GM19239 (cell line): ENCODE measurements at regions not wholly inside any gene's neighbourhood (a gene's known extent, or its start where the extent isn't known, plus 50 kb on each side); places are given as distances from the start of the nearest gene placed in this dataset.
A peak's percentile ranks its signal among the peaks of the same experiment; 100 is the strongest.
"Not testable (repeated sequence)": the region's sequence is repeated elsewhere in the genome, so short reads cannot be mapped to it uniquely, and the experiment has no call there.

ENCODE experiments used
- DNase-seq: peaks from one replicate; pipeline ENCODE4 v3.0.0; 2011; ENCODE audit warnings: low spot score; ENCODE audit not compliant: insufficient read length
- FAIRE-seq: peaks from 2 replicates; lab custom pipeline; 2011; peaks lifted over from hg19 to GRCh38; lab: Jason Lieb, UNC

- FAIRE-seq (no peak), DNase-seq (no peak)
Measured at GRCh38 chr5:115469904-115470516, 74.6 kb downstream of the FEM1C start.

GRCh38 chr5:115467628-115468027, 76.9 kb downstream of the FEM1C start:
- DNase-seq (no peak), FAIRE-seq (no peak)

- DNase-seq (no peak), FAIRE-seq (no peak)
Measured at GRCh38 chr5:115465431-115465830, 79.1 kb downstream of the FEM1C start.

- FAIRE-seq, result no peak
- no peak for DNase-seq
Measured at GRCh38 chr5:115463983-115464382, 80.6 kb downstream of the FEM1C start.

- DNase-seq, result no peak
- peak; percentile 21 for FAIRE-seq
Measured at GRCh38 chr5:115461506-115462290, 82.9 kb downstream of the FEM1C start.

GRCh38 chr5:115461093-115461492, 83.5 kb downstream of the FEM1C start:
- no peak for FAIRE-seq
- no peak for DNase-seq

- FAIRE-seq, result peak; percentile 55
- no peak for DNase-seq
Measured at GRCh38 chr5:115460472-115460871, 84.1 kb downstream of the FEM1C start.

GRCh38 chr5:115459855-115460341, 84.7 kb downstream of the FEM1C start:
- DNase-seq (no peak), FAIRE-seq (no peak)

GRCh38 chr5:115458416-115458815, 86.2 kb downstream of the FEM1C start:
- DNase-seq, result no peak
- no peak for FAIRE-seq

- no peak for FAIRE-seq
- DNase-seq, result no peak
Measured at GRCh38 chr5:115458003-115458409, 86.6 kb downstream of the FEM1C start.

GRCh38 chr5:115457571-115457970, 87.0 kb downstream of the FEM1C start:
- no peak for DNase-seq
- no peak for FAIRE-seq

GRCh38 chr5:115456539-115457040, 88.0 kb downstream of the FEM1C start:
- DNase-seq, result no peak
- FAIRE-seq, result no peak

- DNase-seq (no peak), FAIRE-seq (no peak)
Measured at GRCh38 chr5:115456056-115456455, 88.5 kb downstream of the FEM1C start.

- FAIRE-seq, result no peak
- no peak for DNase-seq
Measured at GRCh38 chr5:115455301-115455707, 89.3 kb downstream of the FEM1C start.

- no peak for DNase-seq
- FAIRE-seq, result no peak
Measured at GRCh38 chr5:115453391-115454095, 91.0 kb downstream of the FEM1C start.

- no peak for DNase-seq
- no peak for FAIRE-seq
Measured at GRCh38 chr5:115452536-115453235, 91.9 kb downstream of the FEM1C start.

GRCh38 chr5:115452083-115452482, 92.5 kb downstream of the FEM1C start:
- DNase-seq (no peak), FAIRE-seq (no peak)

GRCh38 chr5:115450741-115451140, 93.8 kb downstream of the FEM1C start:
- DNase-seq, result no peak

GRCh38 chr5:115448630-115449029, 95.9 kb downstream of the FEM1C start:
- FAIRE-seq, DNase-seq: not testable (repeated sequence)

More at GRCh38 chr5:115450741-115451140, 93.8 kb downstream of the FEM1C start:
- no peak for FAIRE-seq

- FAIRE-seq (no peak), DNase-seq (no peak)
Measured at GRCh38 chr5:115440782-115441451, 103.7 kb downstream of the FEM1C start.
